ENCODE measurements at regions not wholly inside any gene's neighbourhood (a gene's known extent, or its start where the extent isn't known, plus 50 kb on each side); places are given as distances from the start of the nearest gene placed in this dataset.

DNA sequence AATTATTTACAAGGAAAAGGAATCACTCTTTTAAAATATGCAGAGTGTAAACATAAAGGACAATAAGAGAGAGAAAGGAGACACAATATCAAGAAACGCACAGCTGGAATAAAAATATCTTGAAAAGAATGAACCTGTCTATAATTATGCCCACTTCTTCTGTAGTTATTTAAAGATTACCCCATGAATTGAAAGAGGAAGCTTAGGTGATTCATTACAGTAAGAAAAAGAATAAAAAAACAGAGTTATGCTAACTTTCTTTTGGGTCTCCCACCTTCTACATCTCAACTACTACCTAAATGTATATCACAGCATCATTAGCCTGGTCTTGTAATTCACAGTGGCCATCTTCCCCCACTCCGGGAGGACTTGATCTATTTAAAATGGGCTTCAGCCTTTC is 182.1 kb downstream of the MRPL39 start:
- FAIRE-seq: no peak

DNA sequence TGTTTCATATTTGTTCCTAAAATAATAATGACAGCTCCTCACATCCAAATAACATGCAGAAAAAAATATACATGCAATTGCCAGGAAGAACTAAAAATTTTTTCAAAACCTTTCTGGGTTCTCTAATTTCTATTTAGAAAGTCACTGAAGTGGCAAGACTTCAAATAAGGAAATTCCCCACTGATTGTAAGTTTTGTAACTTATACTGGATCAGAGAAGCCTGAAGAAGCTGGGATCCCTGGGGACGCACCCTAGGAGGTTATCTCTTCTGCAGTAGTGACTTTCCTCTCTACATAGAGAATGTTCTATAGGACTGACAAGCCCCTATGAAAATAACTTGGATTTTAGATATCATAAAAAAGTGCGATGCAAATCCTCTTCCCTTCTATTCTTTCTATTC is 182.6 kb downstream of the MRPL39 start:
- DNase-seq (ENCODE audit: insufficient read length, low spot score): no peak
- FAIRE-seq: no peak

More for the DNA sequence above, 182.1 kb downstream of the MRPL39 start:
- no peak for DNase-seq (ENCODE audit: insufficient read length, low spot score)

DNA sequence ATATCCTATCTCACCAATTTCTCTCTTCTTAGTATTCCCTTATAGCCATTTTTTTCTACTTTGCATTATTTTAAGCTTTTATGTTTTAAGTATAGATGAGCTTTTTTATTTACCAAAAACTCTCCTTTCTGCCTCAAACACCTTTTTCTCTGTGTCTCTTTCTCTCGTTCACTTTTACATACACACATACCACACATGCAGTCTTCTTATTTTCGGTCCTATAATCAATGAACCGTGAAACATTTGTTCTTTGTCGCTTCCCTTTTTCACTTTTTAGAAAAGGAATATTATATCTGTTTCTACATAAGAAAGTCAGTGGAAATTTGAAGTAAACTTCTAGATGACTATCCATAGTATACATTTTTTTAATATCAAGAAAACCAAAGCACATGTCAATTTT is 183.2 kb downstream of the MRPL39 start:
- DNase-seq (ENCODE audit: insufficient read length, low spot score) (no peak), FAIRE-seq (no peak)

DNA sequence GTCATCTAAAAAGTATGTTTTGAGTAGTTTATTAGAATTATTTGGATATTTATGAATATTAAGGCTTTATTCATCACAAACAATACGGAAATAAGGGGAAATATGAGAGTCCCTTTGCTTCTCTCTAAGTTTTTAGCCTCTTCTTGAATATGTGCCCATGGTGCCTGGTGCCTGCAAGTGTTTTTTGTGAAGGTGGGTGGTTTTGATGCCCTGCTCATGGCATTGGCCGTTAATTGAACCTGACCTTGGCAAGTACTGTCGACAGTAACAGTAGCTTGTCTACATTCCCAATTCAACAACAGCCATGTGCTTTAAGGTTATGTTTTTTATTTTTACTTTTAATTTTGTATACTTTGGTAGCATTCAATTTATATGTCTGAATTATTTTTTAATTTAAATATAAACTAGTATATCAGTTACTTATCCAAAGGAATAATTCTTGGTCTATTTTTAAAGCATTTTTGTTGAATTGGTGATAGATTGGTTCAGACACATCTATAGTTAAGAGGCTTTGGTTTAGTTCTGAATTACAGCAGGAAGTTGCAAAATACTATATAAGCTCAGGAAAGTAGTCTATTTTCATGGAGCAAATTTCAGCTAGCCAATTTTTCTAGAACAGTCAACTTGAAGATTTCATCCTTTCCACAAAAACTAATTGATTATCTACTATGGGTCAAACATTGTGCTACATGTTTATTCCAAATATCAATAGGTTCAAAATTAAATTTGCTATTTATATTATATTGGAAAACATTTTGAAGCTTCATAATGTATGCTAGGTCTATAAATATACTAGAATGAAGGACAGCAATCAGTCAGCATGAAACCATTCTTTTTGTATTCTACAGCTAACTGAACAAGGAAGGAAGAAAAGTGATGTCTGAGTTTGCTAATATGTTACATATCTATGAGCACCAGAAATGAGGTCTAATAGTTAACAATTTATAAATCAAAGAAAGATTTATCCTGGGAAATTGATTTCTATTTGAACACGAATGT is 184.4 kb downstream of the MRPL39 start:
- DNase-seq (ENCODE audit: insufficient read length, low spot score) (no peak), FAIRE-seq (no peak)

DNA sequence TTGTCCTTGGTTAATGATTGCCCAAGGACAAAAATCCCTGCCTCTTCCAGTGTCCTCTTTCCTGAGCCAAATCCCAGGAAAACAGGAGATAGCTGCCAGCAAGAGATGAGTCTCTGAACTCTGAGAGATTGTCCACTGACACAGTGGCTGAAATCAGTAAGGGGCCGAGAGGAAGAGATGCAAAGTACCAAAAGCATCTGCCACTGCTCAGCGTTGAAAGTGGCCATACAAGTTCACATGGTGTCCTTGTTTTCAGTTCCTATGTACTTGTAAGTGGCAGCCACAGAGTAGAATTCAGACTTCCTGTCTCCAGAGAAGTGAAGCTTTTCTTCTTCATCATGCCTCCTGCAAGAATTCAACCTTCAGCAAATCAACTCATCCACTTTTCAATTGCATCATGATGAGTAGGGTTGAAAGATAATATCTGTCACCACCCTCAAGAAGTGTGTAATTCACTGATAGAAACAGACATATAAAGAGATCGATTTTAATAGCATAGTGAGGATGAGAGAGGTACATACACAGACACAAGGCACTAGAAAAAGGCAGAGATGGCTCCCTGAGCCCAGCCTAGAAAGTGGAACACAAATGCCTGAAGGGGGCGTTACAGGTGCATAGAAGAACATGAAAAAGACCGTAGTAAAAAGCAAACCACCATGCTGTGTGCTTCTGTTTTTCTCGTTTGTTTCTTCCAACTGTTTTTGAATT is 185.8 kb downstream of the MRPL39 start:
- no peak for FAIRE-seq

DNA sequence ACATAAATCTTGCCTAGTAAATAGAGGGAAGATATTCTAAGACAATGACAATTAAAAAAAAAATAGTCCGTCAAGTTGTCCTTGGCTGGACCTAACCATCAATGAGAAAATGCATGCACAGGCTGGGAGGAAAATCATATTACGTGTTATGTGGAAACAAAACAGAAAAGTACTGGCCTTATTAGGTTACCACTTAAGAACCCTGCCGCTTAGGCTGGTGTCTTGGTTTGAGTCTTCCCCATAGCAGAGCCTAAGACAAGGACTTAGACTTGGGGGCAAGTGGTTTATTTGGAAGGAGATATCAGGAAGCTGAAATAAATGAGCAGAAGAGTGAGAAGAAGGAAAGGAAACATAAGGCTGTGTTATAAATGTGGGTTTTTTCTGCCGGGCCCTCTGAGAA is 186.4 kb downstream of the MRPL39 start:
- no peak for DNase-seq (ENCODE audit: insufficient read length, low spot score)
- FAIRE-seq: no peak

More for the DNA sequence above, 185.8 kb downstream of the MRPL39 start:
- peak; percentile 20 for DNase-seq (ENCODE audit: insufficient read length, low spot score)

DNA sequence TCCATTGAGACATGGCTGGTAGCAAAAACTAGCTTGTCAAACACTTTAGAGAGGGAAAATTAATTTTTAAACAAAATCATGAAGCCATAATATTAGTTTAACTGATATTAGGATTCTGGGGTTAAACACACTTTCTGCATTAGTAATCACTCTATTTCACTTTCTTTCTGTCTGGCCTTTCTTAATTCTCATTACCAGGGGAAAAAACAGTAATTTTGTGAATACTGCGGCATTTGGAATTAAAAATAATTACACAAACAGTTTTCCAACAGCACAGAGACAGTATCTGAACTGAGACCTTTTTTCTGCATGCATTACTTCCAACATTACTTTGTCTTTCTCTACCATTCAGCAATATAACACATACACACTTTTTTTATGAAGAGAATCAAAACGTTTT is 190.6 kb downstream of the MRPL39 start:
- DNase-seq (ENCODE audit: insufficient read length, low spot score) (no peak), FAIRE-seq (no peak)

DNA sequence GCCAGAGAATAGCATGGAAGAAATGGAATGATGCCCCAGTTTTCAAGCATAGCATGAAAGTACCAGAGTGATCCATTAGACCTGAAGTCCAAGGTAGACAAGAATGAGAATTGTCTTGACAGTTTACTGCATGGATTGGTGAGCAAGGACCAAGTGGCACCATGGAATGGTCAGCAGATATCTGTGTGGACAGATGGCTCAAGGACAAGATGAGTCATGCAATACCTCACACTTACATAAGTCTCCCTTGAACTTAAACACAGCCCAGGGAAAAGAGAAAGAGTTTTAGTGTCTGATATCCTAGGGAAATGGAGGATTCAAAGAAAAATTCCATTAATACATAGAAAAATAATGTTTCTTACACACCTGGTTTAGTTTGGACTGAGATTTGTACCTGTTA is 195.2 kb downstream of the MRPL39 start:
- FAIRE-seq: no peak
- no peak for DNase-seq (ENCODE audit: insufficient read length, low spot score)

DNA sequence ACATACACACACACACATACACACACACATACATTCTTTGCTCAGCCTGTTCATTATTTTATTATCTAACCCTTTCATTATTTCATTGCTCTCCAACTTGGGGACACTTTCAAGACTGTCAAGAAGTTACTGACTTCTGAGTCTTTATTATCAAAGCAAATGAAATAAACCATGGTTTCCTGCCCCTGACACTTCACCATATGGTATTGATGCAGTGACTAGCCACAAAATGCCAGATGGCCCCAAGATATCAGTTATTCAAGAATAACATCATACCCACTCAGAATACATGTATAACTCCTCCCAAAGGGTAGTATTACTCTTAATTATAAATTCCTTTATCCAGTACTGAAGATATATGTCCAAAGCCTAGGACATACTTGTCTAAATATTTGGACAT is 197.3 kb downstream of the MRPL39 start:
- no peak for FAIRE-seq
- no peak for DNase-seq (ENCODE audit: insufficient read length, low spot score)

DNA sequence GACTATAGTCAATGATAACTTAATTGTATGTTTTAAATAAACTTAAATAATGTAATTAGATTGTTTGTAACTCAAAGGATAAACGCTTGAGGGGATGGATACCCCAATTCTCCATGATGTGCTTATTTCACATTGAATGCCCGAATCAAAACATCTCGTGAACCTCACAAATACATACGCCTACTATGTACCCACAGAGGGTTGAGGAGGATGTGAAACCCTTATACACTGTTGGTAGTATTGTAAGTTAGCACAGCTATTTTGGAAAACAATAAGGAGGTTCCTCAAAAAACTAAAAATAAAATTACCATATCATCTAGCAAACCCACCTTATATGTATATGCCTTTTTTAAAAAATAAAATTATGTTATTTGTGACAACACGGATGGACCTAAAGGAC is 198.6 kb downstream of the MRPL39 start:
- DNase-seq (ENCODE audit: insufficient read length, low spot score) (no peak), FAIRE-seq (no peak)

DNA sequence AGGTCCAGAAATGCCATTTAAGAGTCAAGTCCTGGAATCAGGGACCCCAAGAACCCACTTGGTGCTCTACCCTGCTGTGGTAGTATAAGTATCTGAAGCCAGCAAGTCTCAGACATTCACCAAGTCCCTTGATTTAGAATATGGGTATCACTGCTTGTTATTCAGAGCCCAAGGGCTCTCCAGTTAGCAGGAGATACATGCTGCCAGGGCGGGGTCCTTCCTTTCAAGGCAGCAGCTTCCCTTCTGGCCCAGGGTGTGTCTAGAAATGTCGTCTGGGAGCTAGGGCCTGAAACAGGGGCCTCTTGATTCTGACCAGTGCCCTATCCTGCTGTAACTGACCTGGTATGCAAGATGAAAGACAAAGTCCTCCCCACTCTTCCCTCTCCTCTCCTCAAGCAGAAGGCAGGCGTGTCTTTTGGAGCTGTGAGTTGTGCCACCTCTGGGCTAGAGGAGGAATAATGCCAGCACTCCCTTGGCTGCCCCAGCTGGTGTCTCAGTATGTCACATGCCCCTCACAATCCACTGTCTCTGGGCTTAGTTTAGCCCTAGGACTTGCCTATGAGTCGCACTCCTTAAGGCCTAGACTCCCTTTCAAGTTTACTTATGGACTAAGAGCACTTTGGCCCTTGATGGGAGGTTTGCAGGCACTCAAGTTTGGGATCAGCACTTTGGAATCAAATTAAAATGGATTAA is 200.2 kb downstream of the MRPL39 start:
- FAIRE-seq: no peak
- no peak for DNase-seq (ENCODE audit: insufficient read length, low spot score)

DNA sequence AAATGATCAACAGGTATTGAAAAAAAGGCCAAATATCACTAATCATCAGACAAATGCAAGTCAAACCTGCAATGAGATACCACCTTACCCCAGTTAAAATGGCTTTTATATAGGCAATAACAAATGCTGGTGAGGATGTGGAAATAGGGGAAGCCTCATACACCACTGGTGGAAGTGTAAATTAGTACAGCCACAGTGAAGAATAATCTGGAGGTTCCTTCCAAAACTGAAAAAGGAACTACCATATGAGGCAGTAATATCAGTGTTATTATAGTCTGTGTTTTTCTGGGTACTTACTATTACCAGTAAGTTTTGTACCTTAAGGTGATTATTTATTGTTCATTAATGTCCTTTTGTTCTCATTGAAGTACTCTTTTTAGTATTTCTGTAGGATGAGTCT is 201.3 kb downstream of the MRPL39 start:
- no peak for FAIRE-seq
- DNase-seq (ENCODE audit: insufficient read length, low spot score): no peak

DNA sequence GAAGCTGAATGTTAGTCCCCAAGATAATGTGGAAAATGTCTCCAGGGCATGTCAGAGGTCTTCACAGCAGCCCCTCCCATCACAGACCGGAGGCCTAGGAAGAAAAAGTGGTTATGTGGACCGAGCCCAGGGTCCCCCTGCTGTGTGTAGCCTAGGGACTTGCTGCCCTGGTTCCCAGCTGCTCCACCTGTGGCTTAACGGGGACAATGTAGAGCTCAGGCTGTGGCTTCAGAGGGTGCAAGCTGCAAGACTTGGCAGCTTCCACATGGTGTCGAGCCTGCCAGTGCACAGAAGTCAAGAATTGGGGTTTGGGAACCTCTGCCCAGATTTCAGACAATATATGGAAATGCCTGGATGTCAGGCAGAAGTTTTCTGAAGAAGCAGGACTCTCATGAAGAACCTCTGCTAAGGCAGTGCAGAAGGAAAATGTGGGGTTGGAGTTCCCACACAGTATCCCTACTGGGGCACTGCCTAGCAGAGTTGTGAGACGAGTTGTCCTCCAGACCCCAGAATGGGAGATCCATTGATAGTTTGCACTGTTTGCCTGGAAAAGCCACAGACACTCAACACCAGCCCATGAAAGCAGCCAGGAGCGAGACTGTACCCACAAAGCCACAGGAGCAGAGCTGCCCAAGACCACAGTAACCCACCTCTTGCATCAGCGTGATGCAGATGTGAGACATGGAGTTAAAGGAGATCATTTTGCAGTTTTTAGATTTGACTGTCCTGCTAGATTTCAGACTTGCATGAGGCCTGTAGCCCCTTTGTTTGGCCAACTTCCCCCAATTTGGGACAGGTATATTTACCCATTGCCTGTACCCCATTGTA is 204.9 kb downstream of the MRPL39 start:
- FAIRE-seq (no peak), DNase-seq (ENCODE audit: insufficient read length, low spot score) (no peak)

DNA sequence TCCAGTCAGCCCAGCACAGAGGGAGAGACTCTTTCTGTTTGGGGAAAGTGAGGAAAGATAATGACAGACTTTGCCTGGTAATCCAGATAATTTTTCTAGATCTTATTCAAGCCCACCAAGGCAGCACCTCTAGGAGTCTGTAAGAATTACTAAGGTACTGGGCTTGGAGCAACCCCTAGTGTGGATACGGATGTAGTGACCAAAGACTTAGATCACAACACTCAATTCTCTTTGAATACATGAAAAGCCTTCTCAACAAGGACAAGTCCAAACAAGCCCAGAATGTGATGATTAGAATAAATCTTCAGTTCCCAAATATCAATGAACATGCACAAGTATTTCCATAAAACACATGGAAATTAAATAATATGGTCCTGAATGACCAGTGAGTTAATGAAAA is 206.9 kb downstream of the MRPL39 start:
- DNase-seq (ENCODE audit: insufficient read length, low spot score) (no peak), FAIRE-seq (no peak)

DNA sequence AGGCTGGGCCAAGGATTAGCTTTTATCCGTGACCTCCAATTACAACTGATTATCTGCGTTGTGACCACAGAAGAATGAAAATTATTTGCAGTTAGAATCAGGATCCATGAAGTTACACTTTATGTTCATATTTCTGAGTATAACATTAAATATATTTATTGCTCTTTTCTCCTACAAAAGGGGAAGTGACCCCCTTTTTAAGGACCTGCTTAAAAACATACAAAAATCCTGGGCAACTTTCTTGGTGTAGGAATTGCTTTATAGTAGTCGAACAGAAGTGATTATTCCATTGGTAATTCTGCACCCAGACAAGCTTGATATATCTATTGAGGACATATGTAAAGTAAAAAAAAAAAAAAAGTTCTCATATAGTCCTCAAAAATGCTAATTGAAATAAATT is 208.7 kb downstream of the MRPL39 start:
- FAIRE-seq: no peak
- no peak for DNase-seq (ENCODE audit: insufficient read length, low spot score)

DNA sequence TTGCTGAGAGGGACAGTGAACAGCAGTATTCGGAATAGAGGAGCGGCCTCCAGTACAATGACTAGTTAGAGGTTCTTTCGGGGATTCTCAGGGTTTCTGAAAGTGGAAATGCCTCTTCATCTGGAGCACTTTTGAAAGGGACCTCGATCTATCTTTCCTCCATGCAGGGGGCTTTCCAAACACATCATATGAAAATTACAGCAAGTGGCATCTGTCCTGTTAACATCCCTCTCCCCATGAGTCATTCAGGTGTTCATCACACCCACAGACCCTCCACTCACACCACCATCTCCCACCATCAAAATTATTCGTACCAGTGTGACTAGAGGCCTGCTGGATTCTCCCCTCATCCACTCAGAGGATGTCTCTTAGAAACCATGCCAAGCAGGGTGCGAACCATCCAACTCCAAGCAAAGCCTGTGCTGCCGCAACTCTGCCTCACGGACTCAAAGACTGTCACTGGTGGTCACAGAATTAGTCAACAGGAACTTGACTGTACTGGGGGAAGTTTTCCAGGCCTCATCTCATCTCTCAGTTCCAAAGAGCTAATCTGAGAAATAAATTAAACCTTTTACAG is 211.1 kb downstream of the MRPL39 start:
- DNase-seq (ENCODE audit: insufficient read length, low spot score) (no peak), FAIRE-seq (no peak)

DNA sequence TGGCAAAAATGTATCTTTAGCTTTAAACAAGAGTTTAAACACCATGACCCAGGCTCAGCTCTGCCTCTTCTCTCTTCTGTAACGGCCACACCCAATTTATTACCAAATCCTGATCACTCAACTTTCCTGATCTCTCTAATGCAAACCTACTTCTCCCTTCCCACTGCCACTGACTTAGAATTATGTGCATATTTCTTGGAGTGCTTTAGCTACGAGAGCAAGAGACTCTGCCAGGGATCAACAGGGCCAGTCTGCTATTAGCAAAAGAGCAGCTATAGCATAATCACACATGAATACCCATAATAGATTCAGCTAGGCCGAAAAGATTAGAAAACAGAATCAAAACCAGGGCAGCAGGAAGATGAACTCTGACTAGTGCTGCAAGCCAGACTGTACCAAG is 215.5 kb downstream of the MRPL39 start:
- FAIRE-seq: no peak
- no peak for DNase-seq (ENCODE audit: insufficient read length, low spot score)

DNA sequence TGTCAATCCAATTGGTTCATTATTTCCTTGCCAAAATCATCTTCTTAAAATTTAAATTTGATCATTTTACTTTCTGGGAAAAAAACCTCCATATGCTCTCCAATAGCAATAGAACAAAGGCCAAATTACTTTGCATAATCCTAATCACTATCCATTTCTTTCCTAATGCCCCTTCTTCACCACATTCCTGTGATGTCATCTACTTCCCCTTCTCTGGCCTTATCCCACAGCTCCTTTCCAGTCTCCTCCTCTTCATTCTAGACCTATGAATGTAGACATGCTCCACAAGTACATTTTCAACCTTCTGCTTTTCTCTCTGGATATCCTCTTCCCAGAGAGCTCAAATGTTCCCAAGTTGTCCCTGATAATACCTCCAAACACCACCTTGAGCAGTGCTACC is 216.6 kb downstream of the MRPL39 start:
- DNase-seq (ENCODE audit: insufficient read length, low spot score) (no peak), FAIRE-seq (no peak)

DNA sequence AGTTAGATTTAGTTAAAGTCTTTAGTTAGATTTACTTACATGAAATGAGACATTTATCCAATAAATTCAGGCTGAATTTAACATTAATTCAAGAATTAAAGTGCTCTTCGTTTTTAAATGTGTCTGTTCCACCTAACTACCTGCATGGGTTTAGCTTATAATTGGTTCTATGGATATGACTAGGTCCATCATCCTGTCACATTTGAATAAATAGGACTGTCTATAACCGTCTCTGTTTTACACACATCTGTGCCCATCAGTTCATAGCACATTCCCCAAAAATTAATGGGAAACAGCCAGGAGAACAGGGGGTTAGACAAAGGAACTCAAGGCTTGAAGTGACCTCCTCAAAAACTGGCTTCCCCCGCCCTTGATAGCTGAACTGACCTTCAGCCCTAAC is 219.6 kb downstream of the MRPL39 start:
- no peak for FAIRE-seq

DNA sequence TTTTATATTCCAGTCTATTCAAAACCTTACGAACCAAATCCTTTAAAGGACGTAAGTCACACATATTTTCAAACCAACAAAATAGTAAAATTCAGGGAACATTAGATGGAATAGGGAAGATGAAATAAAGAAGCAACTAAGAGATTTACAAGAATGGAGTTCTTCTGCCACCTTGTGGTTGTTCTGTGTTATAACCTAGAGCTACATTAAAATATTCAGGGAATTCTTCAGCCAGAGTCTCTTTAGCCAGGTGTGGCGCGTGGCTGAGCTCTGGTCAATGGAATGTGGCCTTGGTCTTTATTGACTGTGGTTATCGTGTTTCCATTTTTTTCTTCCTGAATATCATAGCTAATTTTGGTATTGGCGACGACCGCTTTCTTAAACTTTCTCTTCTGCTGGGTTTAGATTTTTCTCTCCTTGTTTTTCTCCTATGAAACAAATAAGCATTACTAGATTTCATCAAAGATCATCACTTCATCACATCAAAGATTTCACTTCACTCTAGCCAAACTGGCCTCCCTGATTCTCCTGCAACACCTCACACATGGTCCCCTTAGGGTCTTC is 221.3 kb downstream of the MRPL39 start:
- DNase-seq (ENCODE audit: insufficient read length, low spot score) (peak; percentile 39), FAIRE-seq (no peak)

More for the DNA sequence above, 219.6 kb downstream of the MRPL39 start:
- DNase-seq (ENCODE audit: insufficient read length, low spot score): no peak

Data from HTR-8/SVneo (cell line).